Activated CD4-positive, alpha-beta T cell treated with anti-CD3 and anti-CD28 coated beads, Interleukin-2, Interleukin-6, amounts not matched to agents 100 ng/mL and 50 ng/mL, durations not matched to agents 16 hours and 8 hours (primary cell): ENCODE measurements at regions not wholly inside any gene's neighbourhood (a gene's known extent, or its start where the extent isn't known, plus 50 kb on each side); places are given as distances from the start of the nearest gene placed in this dataset.
"Not testable (repeated sequence)": the region's sequence is repeated elsewhere in the genome, so short reads cannot be mapped to it uniquely, and the experiment has no call there.

ENCODE experiments used
- DNase-seq: peaks from one replicate; pipeline ENCODE4 v3.0.0-alpha.2; 2020

DNA sequence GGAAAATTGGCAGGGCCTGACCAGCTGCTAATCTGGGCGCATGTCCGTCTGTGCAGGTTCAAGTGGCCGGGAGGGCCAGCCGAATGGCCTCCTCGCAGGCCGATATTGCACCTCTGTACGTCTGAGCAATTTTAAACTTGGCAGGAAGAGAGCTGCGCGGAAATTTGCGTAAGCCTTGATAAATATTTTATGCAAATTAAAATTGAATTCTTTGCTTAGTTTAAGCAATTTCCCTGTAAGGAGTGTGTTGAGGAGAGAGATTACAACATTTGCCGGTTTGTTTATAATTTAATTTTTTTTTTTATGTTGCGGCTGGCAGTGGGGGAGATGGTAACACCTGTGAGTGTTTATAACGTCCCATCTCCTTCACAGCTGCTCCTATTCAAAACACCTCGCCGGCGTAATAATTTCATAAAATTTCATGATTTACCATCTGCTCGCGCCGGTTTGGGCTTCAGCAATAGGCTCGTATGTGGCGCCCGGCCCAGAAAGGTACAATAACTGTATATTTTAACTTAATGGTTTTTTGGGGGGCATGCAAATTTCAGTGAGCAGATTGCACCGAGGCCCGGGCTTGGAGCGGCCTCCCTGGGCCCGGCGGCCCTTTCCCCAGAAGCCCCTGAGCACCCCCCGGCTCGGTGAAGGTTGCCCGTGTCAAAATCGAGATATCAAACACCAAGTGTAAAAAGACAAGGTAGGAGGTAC is 269.4 kb upstream of the MVB12B start:
- no peak for DNase-seq

DNA sequence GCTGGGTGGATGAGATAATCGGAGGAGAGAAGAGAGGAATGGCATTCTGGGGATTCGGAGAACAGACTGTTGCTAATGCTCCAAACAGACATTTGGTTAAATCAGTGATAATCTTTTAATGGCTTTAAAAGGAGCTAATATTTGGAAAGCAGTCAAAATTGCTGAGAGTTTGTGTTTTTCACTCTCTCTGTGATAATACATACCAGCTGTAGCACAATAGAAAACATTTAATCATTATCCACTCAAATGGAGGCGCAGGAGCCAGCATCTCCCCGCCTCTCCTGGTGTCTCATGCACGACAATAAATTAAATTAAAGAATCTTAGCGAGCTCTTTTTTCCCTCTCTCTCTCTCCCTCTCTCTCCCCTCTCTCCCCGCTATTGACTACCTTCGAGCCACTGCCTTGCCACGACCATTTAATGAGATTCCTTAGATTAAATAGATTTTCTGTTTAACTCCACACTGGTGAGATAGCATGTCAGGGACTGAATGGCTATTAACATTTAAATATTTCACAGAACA is 268.6 kb upstream of the MVB12B start:
- DNase-seq, result no peak

DNA sequence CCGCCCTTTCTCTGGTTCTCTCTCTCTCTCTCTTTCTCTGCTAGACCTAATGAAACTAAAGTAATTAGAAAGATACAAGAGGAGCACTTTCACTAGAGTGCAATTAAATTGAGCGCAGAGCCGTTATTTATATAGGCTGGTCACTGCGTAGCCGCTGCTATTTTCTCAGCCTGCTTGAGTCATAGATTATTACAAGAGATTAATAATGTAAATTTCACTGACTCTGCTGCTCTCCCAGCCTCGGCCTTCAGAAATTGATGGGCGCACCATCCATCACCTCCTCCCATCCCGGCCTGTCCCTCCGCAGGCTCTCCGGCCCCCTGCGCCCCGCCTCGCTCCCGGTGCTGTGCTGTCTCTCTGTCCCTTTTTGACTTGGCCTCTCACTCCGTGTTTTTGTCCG is 268.0 kb upstream of the MVB12B start:
- DNase-seq, result no peak

DNA sequence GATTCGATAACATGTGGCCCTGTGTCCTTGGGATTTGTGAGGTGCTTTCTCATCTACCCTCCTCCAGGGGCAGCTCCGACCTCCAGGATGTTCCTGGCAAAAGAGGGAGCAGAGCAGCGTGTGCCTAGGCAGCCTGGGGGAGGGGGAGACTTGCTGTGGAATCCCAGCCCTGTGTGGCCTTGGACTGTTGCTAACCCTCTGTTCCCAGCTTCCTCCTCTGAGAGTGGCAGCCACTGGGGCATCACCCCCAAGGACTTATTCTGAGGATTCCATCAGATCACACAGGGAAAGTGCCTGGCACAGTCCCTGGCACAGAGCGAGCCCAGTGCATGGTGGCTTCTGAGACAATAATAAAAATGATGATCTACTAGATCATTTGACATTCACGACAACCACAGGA is 265.1 kb upstream of the MVB12B start:
- DNase-seq, result no peak

DNA sequence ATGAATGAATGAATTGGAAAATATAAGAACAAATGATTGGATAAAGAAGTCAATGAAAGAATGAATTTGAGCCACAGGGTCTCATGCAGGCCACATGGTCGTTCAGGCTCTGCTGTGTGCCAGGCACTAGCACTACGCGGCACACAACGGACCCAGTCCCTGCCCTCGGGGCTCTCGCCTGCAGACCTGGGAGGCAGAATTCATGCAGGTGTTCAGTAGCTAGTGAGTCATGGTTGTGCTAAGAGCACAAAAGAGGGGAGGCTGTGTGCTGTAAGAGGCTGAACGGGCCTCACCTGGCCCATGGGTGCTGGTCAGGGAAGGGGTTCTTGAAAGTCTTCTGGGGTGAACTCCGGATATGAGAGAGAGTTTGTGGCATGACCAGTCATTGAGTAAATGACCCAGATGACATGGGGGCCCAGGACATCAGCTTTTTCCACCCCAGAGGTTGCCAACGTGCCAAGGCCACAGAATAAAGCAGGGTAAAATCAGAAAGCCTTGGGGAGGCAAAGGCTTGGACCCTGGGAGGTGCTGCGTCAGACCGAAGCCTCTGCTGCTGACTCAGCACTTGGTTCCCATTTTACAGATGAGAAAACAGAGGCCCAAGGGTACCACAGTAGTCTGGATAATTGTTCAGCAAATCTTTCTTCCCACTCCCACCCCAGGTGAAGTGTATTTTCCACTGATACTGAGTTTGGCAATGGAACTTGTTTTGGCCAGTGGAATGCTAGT is 264.3 kb upstream of the MVB12B start:
- no peak for DNase-seq

DNA sequence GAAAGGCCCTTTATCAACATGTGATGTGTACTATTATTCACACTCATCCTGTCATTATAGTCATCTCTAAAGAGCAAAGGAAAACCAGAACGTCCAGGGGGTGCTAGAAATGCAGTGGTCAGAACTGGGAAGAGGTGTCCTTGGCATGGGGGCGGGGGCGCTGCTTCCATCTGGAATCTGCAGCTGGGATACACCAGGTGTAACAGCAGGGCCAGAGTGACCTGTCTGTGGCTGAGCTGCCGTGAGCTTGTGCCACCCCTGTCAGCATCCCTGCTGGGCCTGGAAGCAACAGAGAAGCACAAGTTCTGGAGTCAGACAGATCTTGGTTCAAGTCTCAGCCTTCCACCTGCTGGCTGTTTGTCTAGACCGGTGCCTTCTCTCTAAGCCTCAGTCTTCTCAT is 263.3 kb upstream of the MVB12B start:
- no peak for DNase-seq

DNA sequence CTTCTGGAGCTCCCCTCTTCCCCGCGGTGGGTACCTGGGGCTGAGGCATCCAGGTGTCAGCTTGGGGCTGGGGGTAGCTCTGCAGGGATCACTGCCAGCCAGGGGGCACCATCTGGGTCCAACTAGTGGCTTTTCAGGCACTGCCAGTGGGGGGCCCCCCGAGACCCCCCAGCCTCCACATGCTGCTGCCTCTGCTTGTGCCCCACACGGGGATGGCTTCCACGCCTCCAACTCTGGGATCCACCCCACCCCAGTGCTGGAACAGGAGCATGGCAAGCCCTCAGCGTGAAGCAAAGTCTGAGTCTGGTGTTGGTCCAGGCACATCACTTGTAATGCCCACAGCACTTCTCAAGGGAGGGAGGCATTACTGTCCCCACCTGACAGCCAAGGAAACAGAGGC is 260.5 kb upstream of the MVB12B start:
- DNase-seq, result no peak

GRCh38 chr9:126067031-126067734 is 259.4 kb upstream of the MVB12B start:
- no peak for DNase-seq

- DNase-seq, result no peak
Observed at GRCh38 chr9:126068534-126069230, 257.9 kb upstream of the MVB12B start.

GRCh38 chr9:126069400-126069955 is 257.2 kb upstream of the MVB12B start:
- no peak for DNase-seq

DNA sequence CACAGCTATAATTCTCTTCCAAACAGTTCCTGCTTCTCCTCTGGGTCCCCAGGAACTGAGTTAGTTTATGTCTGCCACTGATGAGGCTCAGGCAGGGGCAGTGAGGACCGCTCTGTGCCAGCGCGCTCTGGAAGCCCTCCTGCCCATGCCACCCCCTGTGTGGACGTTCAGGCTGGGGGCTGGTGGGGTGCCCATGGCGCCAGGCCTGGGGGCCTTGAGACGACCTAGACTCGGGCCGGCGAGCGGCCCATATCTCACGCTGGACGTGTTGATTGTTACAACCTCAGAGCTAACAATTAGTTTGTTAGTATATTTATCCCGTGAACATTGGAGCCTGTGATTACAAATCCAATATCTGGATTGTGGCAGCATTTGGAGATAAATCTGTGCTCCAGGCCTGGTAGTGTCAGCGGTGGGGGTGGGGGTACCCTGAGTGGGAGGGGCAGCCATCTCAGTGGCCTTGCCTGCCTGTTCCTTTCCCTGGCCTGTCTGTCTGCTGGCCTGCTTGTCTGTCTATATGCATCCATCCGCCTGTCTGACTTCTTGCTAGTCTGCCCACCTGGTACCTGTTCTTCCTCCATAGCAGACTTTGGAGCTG is 256.5 kb upstream of the MVB12B start:
- DNase-seq, result no peak

GRCh38 chr9:126071076-126071750 is 255.4 kb upstream of the MVB12B start:
- no peak for DNase-seq

GRCh38 chr9:126077656-126078055 is 249.0 kb upstream of the MVB12B start:
- DNase-seq, result not testable (repeated sequence)

GRCh38 chr9:126080641-126081040 is 246.0 kb upstream of the MVB12B start:
- DNase-seq, result no peak

DNA sequence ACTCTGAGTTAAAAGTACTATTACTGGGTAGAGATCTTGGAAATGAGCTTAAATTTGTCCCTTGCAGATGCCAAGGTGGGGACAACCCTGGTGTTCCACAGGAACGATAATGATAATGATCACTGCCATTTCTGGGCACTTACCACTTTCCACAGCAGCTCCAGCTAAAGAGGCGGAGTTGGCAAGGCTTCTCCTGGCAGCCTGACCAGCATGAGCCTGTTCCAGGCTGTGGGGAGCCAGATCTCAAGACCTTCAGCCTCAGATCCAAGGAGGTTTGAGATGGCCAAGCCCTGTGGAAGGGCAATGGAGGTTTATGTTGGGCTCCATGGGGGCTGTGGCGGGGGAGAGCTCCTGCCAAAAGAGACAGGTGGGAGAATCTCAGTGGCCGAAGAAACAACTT is 244.9 kb upstream of the MVB12B start:
- DNase-seq, result no peak

GRCh38 chr9:126084008-126084407 is 242.6 kb upstream of the MVB12B start:
- no peak for DNase-seq

GRCh38 chr9:126084696-126085095 is 241.9 kb upstream of the MVB12B start:
- DNase-seq, result no peak

- no peak for DNase-seq
Observed at GRCh38 chr9:126085170-126085569, 241.5 kb upstream of the MVB12B start.

DNA sequence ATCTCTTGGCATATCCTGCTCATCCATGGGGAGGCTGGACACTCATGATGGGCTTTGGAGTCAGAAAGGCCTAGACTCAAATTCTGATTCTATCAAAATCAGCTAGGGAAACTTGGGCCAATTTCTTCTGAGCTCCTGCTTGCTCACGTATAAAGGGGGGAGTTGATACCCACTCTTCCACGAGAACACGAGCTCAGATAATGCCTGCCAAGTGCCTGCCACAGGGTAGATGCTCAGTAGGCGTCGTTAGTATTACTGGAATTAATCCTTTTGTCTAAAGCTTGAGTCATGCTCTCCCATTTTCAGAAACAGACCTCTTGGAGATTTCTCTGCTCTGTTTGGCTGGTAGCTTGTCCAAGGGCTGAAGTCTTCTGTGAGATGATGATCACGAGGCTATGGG is 238.3 kb upstream of the MVB12B start:
- no peak for DNase-seq

GRCh38 chr9:126089789-126090188 is 236.8 kb upstream of the MVB12B start:
- no peak for DNase-seq

DNA sequence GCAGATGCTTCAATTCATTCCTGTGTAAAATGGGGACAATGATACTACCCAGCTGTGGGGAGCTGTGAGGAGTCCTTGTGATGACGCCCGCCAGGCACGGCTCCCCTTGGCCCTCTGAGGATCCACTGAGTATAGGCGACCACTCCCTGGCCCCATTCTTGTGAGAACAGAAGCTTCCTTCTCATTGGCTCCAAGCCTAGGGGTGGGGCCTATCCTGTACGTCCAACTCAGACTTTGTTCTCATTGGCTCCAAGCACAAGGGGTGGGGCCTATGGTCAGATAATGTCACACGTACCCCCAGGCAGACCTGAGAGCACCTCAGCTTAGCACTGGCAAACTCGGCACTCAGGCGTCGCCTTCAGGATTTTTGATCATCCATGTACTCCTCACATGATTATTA is 232.9 kb upstream of the MVB12B start:
- DNase-seq, result no peak
